ENCODE measurements at regions not wholly inside any gene's neighbourhood (a gene's known extent, or its start where the extent isn't known, plus 50 kb on each side); places are given as distances from the start of the nearest gene placed in this dataset.

GRCh38 chr11:30159546-30159945 lies 71.3 kb upstream of the FSHB start:
- no peak for DNase-seq

DNA sequence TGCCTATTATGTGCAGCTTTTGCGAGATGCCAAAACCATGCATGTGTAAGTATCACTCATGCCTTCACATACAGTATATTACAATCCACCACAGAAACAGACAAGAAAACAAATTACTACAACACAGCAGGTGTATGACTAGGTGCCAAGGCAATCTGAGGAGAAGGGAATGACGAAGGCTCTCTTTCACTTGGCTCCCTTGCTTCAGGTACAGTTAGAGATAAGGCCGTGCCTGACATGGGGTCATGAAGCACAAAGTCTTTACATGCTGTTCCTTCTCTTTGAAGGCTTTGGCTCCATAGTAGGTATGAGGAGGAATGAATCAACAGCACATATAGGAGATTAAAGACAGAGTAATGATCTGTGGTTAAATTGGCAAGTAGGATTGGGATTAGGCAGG lies 65.2 kb upstream of the FSHB start:
- DNase-seq: no peak

- no peak for DNase-seq
Measured at GRCh38 chr11:30171661-30172060, 59.2 kb upstream of the FSHB start.

DNA sequence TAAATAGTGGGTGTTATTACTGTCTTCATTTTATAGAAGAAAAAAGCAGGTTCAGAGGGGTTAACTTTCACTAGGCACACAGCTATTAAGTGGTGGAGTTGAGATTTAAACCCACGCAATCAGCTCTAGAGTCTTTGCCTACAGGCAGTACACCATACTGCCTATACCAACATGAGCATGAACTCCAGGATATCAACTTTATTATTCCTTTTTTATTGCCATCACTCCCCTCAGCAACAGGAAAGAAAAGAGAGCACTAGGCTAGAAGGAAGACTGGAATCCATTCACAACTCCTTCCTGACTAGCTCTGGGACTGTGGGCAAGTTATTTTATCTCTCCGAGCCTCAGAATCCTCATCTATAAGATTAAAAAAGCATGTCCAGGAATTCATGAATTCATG lies 58.7 kb upstream of the FSHB start:
- no peak for DNase-seq

GRCh38 chr11:30172883-30173311 lies 57.9 kb upstream of the FSHB start:
- DNase-seq: no peak

DNA sequence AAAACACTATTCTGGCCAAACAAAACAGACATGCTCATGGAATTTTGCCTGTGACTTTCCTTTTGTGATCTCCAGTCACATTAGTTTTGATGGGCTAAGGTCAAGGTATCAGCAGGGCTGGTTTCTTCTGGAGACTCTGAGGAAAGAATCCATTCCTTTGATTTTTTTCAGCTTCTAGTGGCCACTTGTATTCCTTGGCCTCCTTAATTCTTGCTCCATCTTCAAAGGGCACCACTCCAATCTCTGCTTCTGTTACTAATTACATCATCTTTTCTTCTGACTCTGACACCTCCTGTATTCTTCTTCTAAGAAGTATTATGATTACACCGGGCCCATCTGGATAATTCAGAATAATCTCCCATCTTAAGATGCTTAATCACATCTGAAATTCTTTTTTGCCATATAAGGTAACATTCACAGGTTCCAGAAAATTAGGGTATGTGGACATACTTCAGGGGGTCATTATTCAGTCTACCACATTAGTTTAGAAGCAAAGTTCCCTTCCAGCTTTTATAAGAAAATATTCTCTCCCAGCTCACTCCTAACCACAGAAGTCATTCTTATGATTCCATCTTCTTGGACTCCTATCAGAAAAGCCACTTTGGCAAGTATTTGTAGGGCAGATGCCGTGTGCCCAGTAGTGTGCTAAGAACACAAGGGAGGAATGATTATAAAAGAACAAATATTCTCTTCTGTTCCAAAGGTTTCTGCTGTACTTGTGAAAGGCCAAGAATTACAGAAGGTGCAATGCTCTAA lies 56.4 kb upstream of the FSHB start:
- no peak for DNase-seq

All from activated CD4-positive, alpha-beta T cell treated with anti-CD3 and anti-CD28 coated beads, Interleukin-2, amount 50 U/mL, for 16 hours (primary cell).